ENCODE measurements at regions not wholly inside any gene's neighbourhood (a gene's known extent, or its start where the extent isn't known, plus 50 kb on each side); places are given as distances from the start of the nearest gene placed in this dataset.

GRCh38 chr2:128790541-128791001 lies 471.9 kb upstream of the HS6ST1 start:
- TF ChIP-seq, protein P1, sequence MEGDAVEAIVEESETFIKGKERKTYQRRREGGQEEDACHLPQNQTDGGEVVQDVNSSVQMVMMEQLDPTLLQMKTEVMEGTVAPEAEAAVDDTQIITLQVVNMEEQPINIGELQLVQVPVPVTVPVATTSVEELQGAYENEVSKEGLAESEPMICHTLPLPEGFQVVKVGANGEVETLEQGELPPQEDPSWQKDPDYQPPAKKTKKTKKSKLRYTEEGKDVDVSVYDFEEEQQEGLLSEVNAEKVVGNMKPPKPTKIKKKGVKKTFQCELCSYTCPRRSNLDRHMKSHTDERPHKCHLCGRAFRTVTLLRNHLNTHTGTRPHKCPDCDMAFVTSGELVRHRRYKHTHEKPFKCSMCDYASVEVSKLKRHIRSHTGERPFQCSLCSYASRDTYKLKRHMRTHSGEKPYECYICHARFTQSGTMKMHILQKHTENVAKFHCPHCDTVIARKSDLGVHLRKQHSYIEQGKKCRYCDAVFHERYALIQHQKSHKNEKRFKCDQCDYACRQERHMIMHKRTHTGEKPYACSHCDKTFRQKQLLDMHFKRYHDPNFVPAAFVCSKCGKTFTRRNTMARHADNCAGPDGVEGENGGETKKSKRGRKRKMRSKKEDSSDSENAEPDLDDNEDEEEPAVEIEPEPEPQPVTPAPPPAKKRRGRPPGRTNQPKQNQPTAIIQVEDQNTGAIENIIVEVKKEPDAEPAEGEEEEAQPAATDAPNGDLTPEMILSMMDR (IDR thresholded peaks at IDR 0.05; ENCODE audit: extremely low read depth in 1 of 2, insufficient read depth in 1 of 2, low read depth in 1 of 2, low read length in 2 of 2): no peak
- TF ChIP-seq EZH2 (IDR thresholded peaks at IDR 0.05; ENCODE audit: borderline replicate concordance, low read depth, low read length, severe bottlenecking) (no peak), POLR2A (IDR thresholded peaks at IDR 0.05; ENCODE audit: low read depth, low read length) (no peak), GATA2 (IDR thresholded peaks at IDR 0.05; ENCODE audit: insufficient read depth, insufficient read length, low read depth, low read length) (no peak), FOS (IDR thresholded peaks at IDR 0.05; ENCODE audit: borderline replicate concordance, insufficient read depth, low read length) (no peak), POLR2AphosphoS5 (IDR thresholded peaks at IDR 0.05; ENCODE audit: insufficient read depth, low read depth, low read length) (no peak), MAX (IDR thresholded peaks at IDR 0.05; ENCODE audit: insufficient read depth, insufficient read length) (no peak), MYC (IDR thresholded peaks at IDR 0.05; ENCODE audit: low read depth, low read length) (no peak), JUN (IDR thresholded peaks at IDR 0.05; ENCODE audit: borderline replicate concordance, insufficient read depth, insufficient read length, low read depth) (no peak)
